SU-DHL-6 (cell line): ENCODE measurements at regions not wholly inside any gene's neighbourhood (a gene's known extent, or its start where the extent isn't known, plus 50 kb on each side); places are given as distances from the start of the nearest gene placed in this dataset.

Experiments used
- H2AFZ ChIP-seq: fragments of 200-600 bp; sonication (generic); 2 replicates; pipeline ENCODE4 v1.6.1; 2014; ENCODE audit warnings: low read depth, mild to moderate bottlenecking, moderate library complexity, mixed read lengths, antibody characterized with exemption, low read length; ENCODE audit not compliant: severe bottlenecking
- H3F3A ChIP-seq: fragments of 200-600 bp; shearing (Covaris generic); 2 replicates; pipeline ENCODE4 v1.6.0; 2016; ENCODE audit warnings: antibody characterized with exemption, mild to moderate bottlenecking; ENCODE audit not compliant: insufficient read depth
- H3K27ac ChIP-seq: fragments of 200-600 bp; sonication (generic); 2 replicates; pipeline ENCODE4 v1.5.1; 2016; ENCODE audit warnings: low read depth, mild to moderate bottlenecking, low read length, moderate library complexity, mixed read lengths
- H3K27me3 ChIP-seq: fragments of 200-600 bp; sonication (generic), shearing (Covaris generic); 2 replicates; pipeline ENCODE4 v1.6.0; 2014; ENCODE audit warnings: mild to moderate bottlenecking, low read length
- H3K36me3 ChIP-seq: fragments of 200-600 bp; sonication (generic); 2 replicates; pipeline ENCODE4 v1.6.1; 2014; ENCODE audit warnings: mild to moderate bottlenecking, low read length, mixed read lengths
- H3K4me2 ChIP-seq: fragments of 300-600, 200-600 bp; shearing (Covaris generic), sonication (generic); 2 replicates; pipeline ENCODE4 v1.6.0; 2014; ENCODE audit warnings: low read length, low read depth, mild to moderate bottlenecking; ENCODE audit not compliant: poor library complexity, severe bottlenecking
- H3K4me3 ChIP-seq: fragments of 200-600 bp; sonication (generic); 2 replicates; pipeline ENCODE4 v1.5.1; 2014; ENCODE audit warnings: antibody characterized with exemption, low read length, mild to moderate bottlenecking, mixed read lengths; ENCODE audit not compliant: insufficient read depth, poor library complexity, severe bottlenecking
- H3K79me2 ChIP-seq: fragments of 200-600 bp; sonication (generic); 2 replicates; pipeline ENCODE4 v1.6.1; 2014; ENCODE audit warnings: mild to moderate bottlenecking, low read length, moderate library complexity; ENCODE audit not compliant: insufficient read depth
- H3K9ac ChIP-seq: fragments of 200-600 bp; sonication (generic); 2 replicates; pipeline ENCODE4 v1.7.0; 2014; ENCODE audit warnings: mild to moderate bottlenecking, low read length
- H3K9me2 ChIP-seq: fragments of 200-600 bp; sonication (generic); replicated peaks from 2 replicates; pipeline ENCODE4 v1.6.1; 2014; ENCODE audit warnings: low read length; ENCODE audit not compliant: insufficient read depth
- H3K9me3 ChIP-seq: fragments of 200-600 bp; sonication (generic); 2 replicates; pipeline ENCODE4 v1.6.1; 2014; ENCODE audit warnings: low read length, mixed read lengths; ENCODE audit not compliant: insufficient read depth
- H4K20me1 ChIP-seq: fragments of 200-600 bp; sonication (generic); 2 replicates; pipeline ENCODE4 v1.6.1; 2014; ENCODE audit warnings: low read depth, mild to moderate bottlenecking, antibody characterized with exemption, low read length, moderate library complexity, mixed read lengths
- EZH2phosphoT487 ChIP-seq: fragments of 200-600 bp; sonication (generic), shearing (Covaris generic); conservative IDR thresholded peaks from 2 replicates; pipeline ENCODE4 v1.6.1; 2018; ENCODE audit warnings: mild to moderate bottlenecking, antibody characterized with exemption, low read length, moderate library complexity, mixed read lengths
- TF ChIP-seq, protein P1 (sequence below): fragments of 200-600 bp; sonication (generic); IDR thresholded peaks from one replicate; pipeline ENCODE4 v1.5.1; 2017; ENCODE audit warnings: antibody characterized with exemption, mild to moderate bottlenecking, low read length, moderate library complexity; ENCODE audit not compliant: insufficient read depth, poor library complexity, severe bottlenecking

DNA sequence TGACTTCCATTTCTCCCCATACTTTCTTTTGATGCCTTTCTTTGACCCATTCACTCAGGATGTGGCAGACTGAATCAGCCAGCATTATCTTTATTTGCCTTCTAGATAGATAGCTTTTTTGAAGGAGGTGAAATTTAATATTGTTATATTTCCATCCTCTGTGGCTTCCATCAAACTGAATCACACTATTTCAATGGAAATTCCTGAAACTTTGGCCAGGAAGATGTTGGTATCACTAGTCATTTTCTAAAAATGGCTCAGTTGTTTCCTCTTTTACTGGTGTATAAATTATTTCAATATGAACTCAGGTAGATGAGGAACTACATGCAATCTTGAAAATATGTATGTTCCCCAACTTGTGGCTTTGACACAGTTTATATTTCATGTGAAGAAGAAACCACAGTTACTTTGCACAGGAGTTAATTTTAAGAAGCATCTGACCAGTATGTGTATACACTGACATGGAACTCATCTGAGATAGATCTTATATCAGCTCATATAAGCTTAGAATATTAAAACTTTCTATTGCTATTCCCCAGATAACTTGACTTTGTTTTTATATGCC is 248.3 kb downstream of the CGGBP1 start:
- Histone ChIP-seq H2AFZ (no peak overlapping the region), H3K9me3 (no peaks in the 10 kb centered on the region), H3K4me2 (no peak overlapping the region), H3K79me2 (no peaks in the 10 kb centered on the region), H3K4me3 (no peak overlapping the region), H4K20me1 (no peaks in the 10 kb centered on the region), H3K9me2 (no peaks in the 10 kb centered on the region), H3K36me3 (no peaks in the 10 kb centered on the region), H3K27ac (no peak overlapping the region), H3K27me3 (no peaks in the 10 kb centered on the region), H3K9ac (no peak overlapping the region), H3F3A (no peaks in the 10 kb centered on the region)
- no peak for TF ChIP-seq EZH2phosphoT487
- TF ChIP-seq, protein P1, sequence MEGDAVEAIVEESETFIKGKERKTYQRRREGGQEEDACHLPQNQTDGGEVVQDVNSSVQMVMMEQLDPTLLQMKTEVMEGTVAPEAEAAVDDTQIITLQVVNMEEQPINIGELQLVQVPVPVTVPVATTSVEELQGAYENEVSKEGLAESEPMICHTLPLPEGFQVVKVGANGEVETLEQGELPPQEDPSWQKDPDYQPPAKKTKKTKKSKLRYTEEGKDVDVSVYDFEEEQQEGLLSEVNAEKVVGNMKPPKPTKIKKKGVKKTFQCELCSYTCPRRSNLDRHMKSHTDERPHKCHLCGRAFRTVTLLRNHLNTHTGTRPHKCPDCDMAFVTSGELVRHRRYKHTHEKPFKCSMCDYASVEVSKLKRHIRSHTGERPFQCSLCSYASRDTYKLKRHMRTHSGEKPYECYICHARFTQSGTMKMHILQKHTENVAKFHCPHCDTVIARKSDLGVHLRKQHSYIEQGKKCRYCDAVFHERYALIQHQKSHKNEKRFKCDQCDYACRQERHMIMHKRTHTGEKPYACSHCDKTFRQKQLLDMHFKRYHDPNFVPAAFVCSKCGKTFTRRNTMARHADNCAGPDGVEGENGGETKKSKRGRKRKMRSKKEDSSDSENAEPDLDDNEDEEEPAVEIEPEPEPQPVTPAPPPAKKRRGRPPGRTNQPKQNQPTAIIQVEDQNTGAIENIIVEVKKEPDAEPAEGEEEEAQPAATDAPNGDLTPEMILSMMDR, result no peak

DNA sequence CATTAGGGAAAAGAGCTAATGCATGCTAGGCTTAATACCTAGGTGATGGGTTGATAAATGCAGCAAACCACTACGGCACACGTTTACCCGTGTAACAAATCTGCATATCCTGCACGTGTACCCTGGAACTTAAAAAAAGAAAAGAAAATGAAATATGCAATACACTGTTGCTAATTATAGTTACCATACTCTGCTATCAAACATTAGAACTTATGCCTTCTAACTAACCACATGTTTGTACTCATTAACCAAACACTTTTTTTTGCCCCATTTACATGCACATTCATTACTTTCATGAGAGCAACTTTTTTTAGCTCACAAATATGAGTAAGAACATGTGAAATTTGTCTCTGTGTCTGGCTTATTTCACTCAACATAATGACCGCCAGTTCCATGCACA is 253.1 kb downstream of the CGGBP1 start:
- Histone ChIP-seq H3K4me3 (no peak overlapping the region), H3K4me2 (no peak overlapping the region), H2AFZ (no peak overlapping the region), H3K27me3 (no peaks in the 10 kb centered on the region), H3K27ac (no peak overlapping the region), H4K20me1 (no peaks in the 10 kb centered on the region), H3K9ac (no peak overlapping the region), H3K79me2 (no peaks in the 10 kb centered on the region), H3K9me3 (no peaks in the 10 kb centered on the region), H3K9me2 (no peaks in the 10 kb centered on the region), H3F3A (no peaks in the 10 kb centered on the region), H3K36me3 (no peaks in the 10 kb centered on the region)
- no peak for TF ChIP-seq EZH2phosphoT487

DNA sequence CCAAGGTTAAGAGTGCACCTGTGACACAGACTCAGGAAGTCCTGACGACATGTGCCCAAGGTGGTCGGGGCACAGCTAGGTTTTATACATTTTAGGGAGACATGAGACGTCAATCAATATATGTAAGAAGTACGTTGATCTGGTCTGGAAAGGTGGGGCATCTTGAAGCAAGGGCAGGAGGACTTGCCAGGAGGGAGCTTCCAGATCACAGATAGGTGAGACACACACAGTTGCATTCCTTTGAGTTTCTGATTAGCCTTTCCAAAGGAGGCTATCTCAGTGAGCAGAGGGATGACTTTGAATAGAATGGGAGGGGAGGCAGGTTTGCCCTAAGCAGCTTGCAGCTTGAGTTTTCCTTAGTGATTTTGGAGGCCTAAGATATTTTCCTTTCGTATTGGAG is 257.4 kb downstream of the CGGBP1 start:
- Histone ChIP-seq H3K9me3 (no peaks in the 10 kb centered on the region), H2AFZ (no peak overlapping the region)
- TF ChIP-seq, protein P1, result no peak
- no peak for TF ChIP-seq EZH2phosphoT487

DNA sequence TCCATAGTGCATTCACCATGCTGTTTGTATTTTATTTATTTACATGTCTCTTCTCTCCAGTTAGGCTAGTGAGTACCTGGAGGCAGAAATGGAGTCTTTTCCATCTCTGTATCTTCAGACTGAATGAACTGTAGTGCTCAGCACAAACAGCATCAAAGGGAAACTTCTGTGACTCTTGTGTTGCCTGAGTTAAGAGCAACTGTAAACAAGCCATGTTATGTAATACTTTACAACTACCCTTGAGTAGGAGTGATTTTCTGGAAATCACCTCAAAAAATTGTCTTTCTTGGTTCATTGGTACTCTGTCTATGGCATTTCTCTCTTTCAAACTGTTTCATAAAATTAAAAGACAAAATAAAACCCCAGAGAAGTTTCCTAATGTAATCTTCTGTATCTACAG is 258.3 kb downstream of the CGGBP1 start:
- Histone ChIP-seq H3K27me3 (no peaks in the 10 kb centered on the region), H4K20me1 (no peaks in the 10 kb centered on the region), H3K9ac (no peak overlapping the region), H2AFZ (no peak overlapping the region), H3F3A (no peaks in the 10 kb centered on the region), H3K4me2 (no peak overlapping the region), H3K9me2 (no peaks in the 10 kb centered on the region), H3K9me3 (no peaks in the 10 kb centered on the region), H3K27ac (no peak overlapping the region), H3K79me2 (no peaks in the 10 kb centered on the region), H3K4me3 (no peak overlapping the region), H3K36me3 (no peaks in the 10 kb centered on the region)
- TF ChIP-seq EZH2phosphoT487, result no peak
- TF ChIP-seq, protein P1, result no peak

More for the DNA sequence above, 257.4 kb downstream of the CGGBP1 start:
- Histone ChIP-seq H3K4me3 (no peak overlapping the region), H3K27ac (no peak overlapping the region), H3K79me2 (no peaks in the 10 kb centered on the region), H3K9me2 (no peaks in the 10 kb centered on the region), H3K9ac (no peak overlapping the region), H4K20me1 (no peaks in the 10 kb centered on the region), H3K36me3 (no peaks in the 10 kb centered on the region), H3K4me2 (no peak overlapping the region), H3F3A (no peaks in the 10 kb centered on the region), H3K27me3 (no peaks in the 10 kb centered on the region)
